ENCODE measurements at regions not wholly inside any gene's neighbourhood (a gene's known extent, or its start where the extent isn't known, plus 50 kb on each side); places are given as distances from the start of the nearest gene placed in this dataset.

DNA sequence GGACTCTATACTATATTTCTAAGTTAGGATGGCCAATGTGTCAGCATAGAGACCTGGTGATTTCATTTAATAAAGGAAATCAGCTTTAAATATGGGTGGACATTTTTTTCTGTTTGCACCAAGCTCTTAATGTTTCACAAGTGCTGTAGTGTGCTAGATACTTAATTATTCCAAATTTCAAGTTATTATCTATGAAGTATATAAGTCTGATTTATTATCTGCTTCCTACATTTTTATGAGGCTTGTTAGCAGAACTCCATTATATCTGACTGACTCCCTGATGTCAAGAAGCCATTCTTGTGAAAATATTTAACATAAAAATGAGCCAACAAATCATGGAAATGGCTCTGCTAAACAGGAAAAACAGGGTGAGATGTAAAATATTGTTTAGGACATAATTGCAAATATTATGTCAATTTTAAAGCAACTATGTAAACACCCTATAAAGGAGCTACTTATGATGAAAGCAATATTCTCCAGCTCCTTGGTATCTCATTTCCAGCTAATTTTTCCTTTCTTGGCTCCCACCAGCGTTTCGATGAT is 1415.2 kb downstream of the GATA3 start:
- TF ChIP-seq SUZ12 (IDR thresholded peaks at IDR 0.05; ENCODE audit: extremely low read depth, insufficient read depth, insufficient read length) (no peak), YY1 (IDR thresholded peaks at IDR 0.05; ENCODE audit: insufficient read depth, insufficient read length) (no peak), ZNF274 (IDR thresholded peaks at IDR 0.05; ENCODE audit: low read depth, low read length) (no peak)
